A549 (cell line): ENCODE measurements at regions not wholly inside any gene's neighbourhood (a gene's known extent, or its start where the extent isn't known, plus 50 kb on each side); places are given as distances from the start of the nearest gene placed in this dataset.

Experiments
- CTCF ChIP-seq: fragments of >200 bp; sonication (Bioruptor Twin); formaldehyde crosslinking; IDR thresholded peaks from 3 replicates; pipeline ENCODE4 v1.5.1; 2016
- MAX ChIP-seq: IDR thresholded peaks from 2 replicates; pipeline ENCODE4 v1.6.1; 2012
- POLR2A ChIP-seq: IDR thresholded peaks from 2 replicates; pipeline ENCODE4 v1.6.1; 2012; ENCODE audit warnings: mild to moderate bottlenecking, low read length
- POLR2AphosphoS2 ChIP-seq: conservative IDR thresholded peaks from 2 replicates; pipeline ENCODE4 v1.6.1; 2012; ENCODE audit warnings: low read length, improper control_type of control experiment, inconsistent platforms
- REST ChIP-seq: fragments of 200-600 bp; sonication (generic); IDR thresholded peaks from 2 replicates; pipeline ENCODE4 v1.6.1; 2016; ENCODE audit warnings: antibody characterized with exemption, mild to moderate bottlenecking, moderate library complexity
- USF2 ChIP-seq: fragments of 450-650 bp; IDR thresholded peaks from 2 replicates; pipeline ENCODE4 v1.6.1; 2014; ENCODE audit warnings: antibody characterized with exemption

- TF ChIP-seq CTCF (no peak), POLR2A (no peak), MAX (no peak), USF2 (no peak), REST (no peak), POLR2AphosphoS2 (no peak)
Measured at GRCh38 chr5:92513067-92513466, 1068.0 kb downstream of the NR2F1-AS1 start.
